Colon (tissue), 2 donors: ENCODE measurements at regions not wholly inside any gene's neighbourhood (a gene's known extent, or its start where the extent isn't known, plus 50 kb on each side); places are given as distances from the start of the nearest gene placed in this dataset.
A peak's percentile ranks its signal among the peaks of the same experiment; 100 is the strongest.
"Not testable (repeated sequence)": the region's sequence is repeated elsewhere in the genome, so short reads cannot be mapped to it uniquely, and the experiment has no call there.

Experiments used
- FAIRE-seq: peaks from 2 replicates; lab custom pipeline; 2012; peaks lifted over from hg19 to GRCh38; lab: Jason Lieb, UNC
- donor health status: control.
- donor health status: control.

- no peak for FAIRE-seq
Observed at GRCh38 chr7:112937651-112938415, 147.6 kb upstream of the TMEM168 start.

DNA sequence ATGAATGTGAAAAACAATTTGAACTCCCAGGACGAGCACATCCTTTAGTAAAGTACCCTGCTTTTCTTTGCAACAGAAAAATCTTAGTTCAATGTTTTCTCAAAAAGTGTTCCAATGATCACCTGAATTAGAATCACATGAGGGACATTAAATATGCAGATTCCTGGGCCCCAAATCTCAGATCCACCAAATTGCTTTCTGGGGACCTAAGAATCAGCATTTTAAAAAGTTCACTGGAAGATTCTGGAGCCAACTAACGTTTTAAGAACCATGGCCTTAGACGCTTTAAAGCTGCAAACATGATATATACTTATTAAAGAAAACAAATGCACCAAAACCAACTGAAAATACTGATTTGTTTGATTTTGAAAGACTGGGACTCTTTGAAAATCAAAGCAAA, 143.4 kb upstream of the TMEM168 start:
- no peak for FAIRE-seq

DNA sequence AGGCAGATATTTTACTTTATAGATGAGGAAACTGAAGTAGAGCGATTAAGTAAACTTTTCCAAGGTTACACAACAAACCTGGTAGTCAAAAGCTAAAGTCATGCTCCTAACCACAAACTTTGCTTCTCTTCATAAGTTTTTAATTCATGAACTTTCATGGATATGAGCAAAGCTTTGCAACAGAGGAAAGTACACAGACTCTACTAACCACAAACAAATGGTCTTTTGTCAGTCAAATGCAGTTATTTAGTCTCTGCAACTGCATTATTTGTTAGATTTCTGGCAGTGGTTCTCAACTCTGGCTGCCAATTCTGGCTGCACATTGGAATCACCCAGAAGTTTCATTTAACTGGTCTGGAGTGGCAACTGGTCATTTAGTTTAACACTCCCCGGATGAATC, 140.6 kb upstream of the TMEM168 start:
- FAIRE-seq: no peak

- no peak for FAIRE-seq
Observed at GRCh38 chr7:112929421-112929820, 139.2 kb upstream of the TMEM168 start.

DNA sequence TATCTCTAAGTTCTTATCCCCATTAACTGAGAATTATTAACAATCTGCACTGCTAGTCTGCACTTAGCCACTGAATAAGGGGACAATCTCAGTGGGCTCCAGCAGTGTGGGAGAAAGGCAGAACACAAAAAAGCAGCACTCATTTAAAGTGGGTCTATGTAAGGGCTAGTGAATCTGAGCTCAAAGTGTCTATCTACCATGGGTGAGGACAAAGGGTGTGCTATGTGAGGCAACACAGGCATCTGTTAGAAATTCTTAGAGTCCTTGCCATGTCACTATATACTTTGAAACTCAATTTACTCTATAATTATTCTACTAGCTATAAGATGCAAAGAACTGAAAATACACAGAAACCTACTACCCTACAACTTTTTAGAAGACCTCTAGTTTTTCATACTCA, 135.8 kb upstream of the TMEM168 start:
- no peak for FAIRE-seq

DNA sequence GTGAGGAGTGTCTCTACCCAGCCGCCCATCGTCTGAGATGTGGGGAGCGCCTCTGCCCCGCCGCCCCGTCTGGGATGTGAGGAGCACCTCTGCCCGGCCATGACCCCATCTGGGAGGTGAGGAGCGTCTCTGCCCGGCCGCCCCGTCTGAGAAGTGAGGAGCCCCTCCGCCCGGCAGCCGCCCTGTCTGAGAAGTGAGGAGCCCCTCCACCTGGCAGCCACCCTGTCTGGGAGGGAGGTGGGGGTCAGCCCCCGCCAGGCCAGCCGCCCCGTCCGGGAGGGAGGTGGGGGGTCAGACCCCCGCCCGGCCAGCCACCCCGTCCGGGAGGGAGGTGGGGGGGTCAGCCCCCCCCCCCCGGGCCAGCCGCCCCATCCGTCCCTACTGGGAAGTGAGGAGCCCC, 132.4 kb upstream of the TMEM168 start:
- not testable (repeated sequence) for FAIRE-seq

DNA sequence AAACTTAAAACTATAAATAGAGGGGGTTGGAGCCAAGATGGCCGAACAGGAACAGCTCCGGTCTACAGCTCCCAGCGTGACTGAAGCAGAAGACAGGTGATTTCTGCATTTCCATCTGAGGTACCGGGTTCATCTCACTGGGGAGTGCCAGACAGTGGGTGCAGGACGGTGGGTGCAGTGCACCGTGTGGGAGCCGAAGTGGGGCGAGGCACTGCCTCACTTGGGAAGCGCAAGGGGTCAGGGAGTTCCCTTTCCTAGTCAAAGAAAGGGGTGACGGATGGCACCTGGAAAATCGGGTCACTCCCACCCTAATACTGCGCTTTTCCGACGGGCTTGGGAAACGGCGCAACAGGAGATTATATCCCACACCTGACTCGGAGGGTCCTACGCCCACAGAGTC, 126.2 kb upstream of the TMEM168 start:
- not testable (repeated sequence) for FAIRE-seq

- FAIRE-seq: no peak
Observed at GRCh38 chr7:112908086-112908485, 117.9 kb upstream of the TMEM168 start.

GRCh38 chr7:112907658-112908057, 117.5 kb upstream of the TMEM168 start:
- no peak for FAIRE-seq

GRCh38 chr7:112905950-112906349, 115.8 kb upstream of the TMEM168 start:
- FAIRE-seq: no peak

DNA sequence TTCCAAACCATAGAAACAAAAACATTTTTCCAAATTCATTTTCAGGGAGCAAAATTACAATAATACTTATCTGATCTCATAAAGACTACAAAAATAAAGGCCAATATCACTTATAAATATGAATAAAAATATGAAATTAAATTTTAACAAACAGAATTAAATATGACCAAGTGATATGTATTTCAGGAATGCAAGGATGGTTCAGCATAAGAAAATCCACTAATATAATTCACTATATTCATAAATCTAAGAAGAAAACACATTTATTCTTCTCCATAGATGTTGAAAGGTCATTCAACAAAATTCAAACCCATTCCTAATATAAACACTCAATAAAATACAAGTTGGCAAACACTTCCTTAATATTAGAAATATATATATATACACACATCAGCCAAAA, 115.2 kb upstream of the TMEM168 start:
- peak; percentile 70 for FAIRE-seq

GRCh38 chr7:112898432-112899290, 108.5 kb upstream of the TMEM168 start:
- no peak for FAIRE-seq

GRCh38 chr7:112897839-112898431, 107.7 kb upstream of the TMEM168 start:
- no peak for FAIRE-seq

DNA sequence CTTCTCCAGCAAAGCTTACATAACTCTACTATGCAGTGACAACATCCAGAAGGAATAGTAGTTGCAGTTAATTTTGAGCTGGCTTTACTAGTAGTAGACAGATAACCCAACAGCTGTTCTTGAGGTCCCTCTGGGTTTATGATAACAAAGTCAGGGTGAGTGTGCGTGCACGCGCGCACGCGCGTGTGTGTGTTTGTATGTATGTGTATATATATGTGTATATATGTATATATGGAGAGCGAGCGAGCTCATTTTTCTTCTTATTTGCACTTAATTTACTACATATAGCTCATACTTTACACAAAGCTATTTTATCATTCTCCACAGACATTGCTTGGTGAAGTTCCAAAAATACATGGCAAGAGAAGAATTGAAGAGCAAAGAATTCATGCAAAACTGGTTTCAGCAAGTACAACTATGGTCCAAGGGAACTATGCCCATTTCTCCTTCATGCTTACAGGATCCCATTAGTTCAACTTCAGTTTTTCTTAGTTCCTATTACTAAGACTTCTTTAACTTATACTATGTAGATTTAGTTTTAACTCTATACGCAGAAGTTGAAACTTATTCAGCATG, 105.9 kb upstream of the TMEM168 start:
- FAIRE-seq: no peak

DNA sequence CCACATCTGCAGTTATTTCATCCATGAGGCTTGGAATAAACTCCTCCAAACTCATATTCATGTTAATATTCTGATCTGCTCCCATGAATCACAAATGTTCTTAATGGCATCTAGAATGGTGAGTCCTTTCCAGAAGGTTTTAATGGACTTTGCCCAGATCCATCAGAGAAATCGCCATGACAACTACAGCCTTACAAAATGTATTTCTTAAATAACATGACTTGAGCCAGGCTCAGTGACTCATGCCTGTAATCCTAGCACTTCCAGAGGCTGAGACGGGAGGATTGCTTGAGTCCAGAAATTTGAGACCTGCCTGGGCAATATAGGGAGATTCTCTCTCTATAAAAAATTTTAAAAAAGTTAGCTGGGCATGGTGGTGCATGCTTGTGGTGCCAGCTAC, 102.1 kb upstream of the TMEM168 start:
- FAIRE-seq: no peak

DNA sequence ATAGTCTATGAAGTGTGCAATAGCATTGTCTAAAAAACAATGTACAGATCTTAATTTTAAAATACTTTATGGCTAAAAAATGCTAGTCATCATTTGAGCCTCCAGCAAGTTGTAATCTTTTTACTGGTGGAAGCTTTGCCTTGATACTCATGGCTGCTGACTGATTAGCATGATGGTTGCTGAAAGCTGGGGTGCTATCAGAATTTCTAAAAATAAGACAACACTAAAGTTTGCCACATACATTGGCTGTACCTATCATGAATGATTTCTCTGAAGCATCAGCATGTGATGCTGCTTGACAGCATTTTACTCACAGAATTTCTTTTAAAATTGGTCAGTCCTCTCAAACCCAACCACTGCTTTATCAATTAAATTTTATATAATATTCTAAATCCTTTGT, 101.5 kb upstream of the TMEM168 start:
- no peak for FAIRE-seq

DNA sequence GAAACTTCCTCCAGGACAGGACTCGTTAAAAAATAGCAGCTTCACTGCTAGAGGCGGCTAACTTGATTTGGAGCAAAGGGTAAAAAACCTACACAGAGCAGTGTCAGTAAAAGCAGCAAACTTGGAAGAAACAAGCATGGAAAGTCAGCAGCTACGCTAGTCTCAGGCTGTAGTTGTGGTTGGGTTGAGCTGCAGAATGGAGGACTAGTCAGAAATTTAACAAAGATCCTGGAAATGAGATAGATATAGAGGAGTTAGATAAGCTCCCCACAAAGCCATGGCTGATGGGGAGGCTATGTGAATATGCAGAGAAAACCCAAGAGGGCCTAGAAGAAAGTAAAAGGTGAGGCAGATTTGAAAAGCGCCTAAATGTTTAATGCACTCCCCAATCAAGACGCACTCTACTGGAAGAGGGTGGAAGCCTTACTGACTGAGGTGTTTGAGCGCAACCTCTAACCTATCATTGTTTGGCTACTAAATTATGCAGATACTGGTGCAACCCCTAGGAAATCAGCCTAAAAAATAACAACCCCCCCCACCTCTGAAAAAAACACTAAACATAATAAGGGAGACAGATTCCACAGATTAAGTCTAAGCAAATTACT, 99.7 kb upstream of the TMEM168 start:
- no peak for FAIRE-seq

DNA sequence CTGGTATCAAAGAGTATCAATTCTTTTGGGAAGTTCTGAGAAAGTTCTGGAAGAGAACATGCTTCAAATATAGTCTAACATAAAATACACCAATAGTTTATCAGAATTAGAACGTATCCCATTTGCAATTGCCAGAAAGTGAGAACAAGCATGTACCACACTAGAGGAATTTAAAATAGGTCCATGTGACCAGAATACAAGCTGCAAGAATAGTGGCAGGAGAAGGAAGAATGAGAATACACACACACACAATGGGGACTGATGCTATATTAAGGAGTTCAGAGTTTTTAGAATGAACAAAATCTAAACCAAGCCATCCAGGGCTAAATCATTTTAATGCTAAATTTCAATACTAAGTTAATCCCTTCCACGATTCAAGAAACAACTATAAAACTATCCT, 99.1 kb upstream of the TMEM168 start:
- no peak for FAIRE-seq

DNA sequence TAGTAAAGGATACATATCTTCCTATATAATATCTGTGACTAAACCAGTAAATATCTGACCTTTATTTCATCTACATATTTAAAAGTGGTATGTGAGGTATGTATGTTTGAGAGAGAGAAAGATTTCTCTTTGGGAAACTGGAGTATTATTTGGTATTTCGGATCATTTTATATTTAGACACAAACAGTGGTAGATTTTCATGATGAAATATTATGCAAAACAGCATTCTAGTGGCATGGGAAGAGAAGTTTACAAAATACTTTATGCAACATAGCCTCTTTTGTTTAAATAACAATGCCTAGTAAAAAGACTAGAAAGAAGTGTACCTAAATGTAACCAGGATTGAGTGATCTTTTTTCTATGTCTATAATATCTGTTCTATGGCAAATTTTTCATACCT, 98.6 kb upstream of the TMEM168 start:
- no peak for FAIRE-seq

DNA sequence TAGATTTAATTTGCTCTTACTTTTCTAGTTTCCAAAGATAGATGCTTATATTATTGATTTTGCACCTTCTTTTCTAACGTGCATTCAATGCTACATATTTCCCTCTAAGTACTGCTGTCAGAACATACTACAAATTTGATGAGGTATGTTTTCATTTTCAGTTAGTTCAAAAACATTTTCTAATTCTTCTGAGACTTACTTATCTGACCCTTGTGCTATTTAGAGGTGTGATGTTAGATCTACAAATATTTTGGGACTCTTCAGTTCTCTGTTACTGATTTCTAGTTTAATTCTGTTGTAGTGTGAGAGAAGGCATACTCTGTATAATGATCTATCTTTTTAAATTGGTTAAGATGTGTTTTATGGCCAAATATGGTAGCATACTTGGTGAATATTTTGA, 97.8 kb upstream of the TMEM168 start:
- no peak for FAIRE-seq

DNA sequence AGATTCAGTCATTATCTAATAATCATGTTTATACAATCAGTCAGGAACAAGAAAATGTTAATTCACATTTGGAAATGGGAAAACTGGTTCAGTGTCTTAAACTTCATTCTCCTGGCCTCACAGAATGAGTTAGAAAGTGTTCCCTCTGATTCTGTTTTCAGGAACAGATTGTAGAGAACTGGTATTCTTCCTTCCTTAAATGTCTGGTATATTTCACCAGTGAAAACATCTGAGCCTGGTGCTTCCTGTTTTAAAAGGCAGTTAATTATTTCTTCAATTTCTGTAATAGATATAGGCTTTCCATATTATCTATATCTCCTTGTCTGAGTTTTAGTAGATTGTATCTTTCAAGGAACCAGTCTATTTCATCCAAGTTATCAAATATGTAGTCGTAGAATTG, 97.1 kb upstream of the TMEM168 start:
- no peak for FAIRE-seq

- no peak for FAIRE-seq
Observed at GRCh38 chr7:112886208-112886607, 96.0 kb upstream of the TMEM168 start.
